Naive B cell (primary cell): ENCODE measurements at regions not wholly inside any gene's neighbourhood (a gene's known extent, or its start where the extent isn't known, plus 50 kb on each side); places are given as distances from the start of the nearest gene placed in this dataset.
"Not testable (repeated sequence)": the region's sequence is repeated elsewhere in the genome, so short reads cannot be mapped to it uniquely, and the experiment has no call there.

Source experiments
- ATAC-seq, 2 donors: fragments of 150-1000 bp; cut with Tn5 transposase; 2 replicates each; pipeline ENCODE4 v1.10.0; 2021; ENCODE audit warnings: low read depth in 2 of 2, mild to moderate bottlenecking in 2 of 2, moderate library complexity in 2 of 2
- DNase-seq: peaks from one replicate; pipeline ENCODE4 v3.0.0; 2022
- H3K27ac Mint-ChIP-seq, 6 donors: one replicate each; pipeline ENCODE4 v1.8.0; 2020 to 2022; ENCODE audit warnings: mild to moderate bottlenecking in 6 of 6, mixed read lengths in 6 of 6, moderate library complexity in 5 of 6, inconsistent platforms in 2 of 6
- H3K27me3 Mint-ChIP-seq, 3 donors: one replicate each; pipeline ENCODE4 v1.8.0; 2021 to 2022; ENCODE audit warnings: mixed read lengths in 3 of 3, mild to moderate bottlenecking in 1 of 3
- H3K36me3 Mint-ChIP-seq, 2 donors: one replicate each; pipeline ENCODE4 v1.8.0; 2020 to 2022; ENCODE audit warnings: mixed read lengths in 2 of 2, inconsistent platforms in 1 of 2, mild to moderate bottlenecking in 1 of 2
- H3K4me1 Mint-ChIP-seq, 3 donors: one replicate each; pipeline ENCODE4 v1.8.0; 2020 to 2022; ENCODE audit warnings: mixed read lengths in 3 of 3, inconsistent platforms in 1 of 3, mild to moderate bottlenecking in 1 of 3, moderate library complexity in 1 of 3
- H3K4me3 Mint-ChIP-seq, 8 donors: one replicate each; pipeline ENCODE4 v1.8.0; 2020 to 2022; ENCODE audit warnings: mild to moderate bottlenecking in 8 of 8, mixed read lengths in 8 of 8, moderate library complexity in 8 of 8, inconsistent platforms in 2 of 8
- H3K9me3 Mint-ChIP-seq, 7 donors: one replicate each; pipeline ENCODE4 v1.8.0; 2020 to 2022; ENCODE audit warnings: mixed read lengths in 7 of 7, mild to moderate bottlenecking in 5 of 7, inconsistent platforms in 2 of 7, moderate library complexity in 1 of 7

DNA sequence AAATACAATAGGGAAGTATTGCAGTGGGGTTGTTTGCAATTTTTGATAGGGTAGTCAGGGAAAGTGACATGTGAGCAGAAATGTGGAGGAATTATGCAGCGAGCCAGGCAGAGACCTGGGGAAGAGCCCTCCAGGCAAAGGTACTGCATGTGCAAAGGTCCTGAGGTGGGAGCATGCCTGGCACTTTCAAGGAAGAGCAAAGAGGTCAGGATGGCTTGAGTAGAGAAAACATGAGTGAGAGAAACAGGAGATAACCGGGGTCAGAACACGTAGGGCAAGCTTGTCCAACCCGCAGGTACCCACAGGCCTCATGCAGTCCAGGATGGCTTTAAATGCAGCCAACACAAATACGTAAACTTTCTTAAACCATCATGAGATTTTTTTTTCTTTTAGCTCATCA is 71.0 kb downstream of the COQ2 start:
- ATAC-seq (no peak), DNase-seq (no peak)
- peaks cover 2 to 14% (median 6%) of the 10 kb centered on the region in 7 donors for H3K9me3 Mint-ChIP-seq
- H3K36me3 Mint-ChIP-seq, result peaks cover 4 to 22% of the 10 kb centered on the region in 2 donors
- peaks cover 62 to 94% (median 76%) of the 10 kb centered on the region in 3 donors for H3K4me1 Mint-ChIP-seq
- H3K27ac Mint-ChIP-seq, result peak overlapping the region; percentile 43 to 98 (median 74)
- H3K27me3 Mint-ChIP-seq, result no peaks in the 10 kb centered on the region
- H3K4me3 Mint-ChIP-seq, result peak overlapping the region in 3 of 8 donors; percentile 30 to 65 (median 54)

GRCh38 chr4:83212041-83212851 is 72.4 kb downstream of the COQ2 start:
- Mint-ChIP-seq H3K4me1 (peaks cover 68 to 88% (median 69%) of the 10 kb centered on the region in 3 donors), H3K36me3 (peaks cover 4 to 22% of the 10 kb centered on the region in 2 donors), H3K4me3 (peak overlapping the region; percentile 16 to 73 (median 66)), H3K27ac (peak overlapping the region; percentile 76 to 98 (median 91)), H3K9me3 (peaks cover 2 to 14% (median 6%) of the 10 kb centered on the region in 7 donors), H3K27me3 (no peaks in the 10 kb centered on the region)
- DNase-seq (peak; percentile 82), ATAC-seq (peak; percentile 91 to 92)

DNA sequence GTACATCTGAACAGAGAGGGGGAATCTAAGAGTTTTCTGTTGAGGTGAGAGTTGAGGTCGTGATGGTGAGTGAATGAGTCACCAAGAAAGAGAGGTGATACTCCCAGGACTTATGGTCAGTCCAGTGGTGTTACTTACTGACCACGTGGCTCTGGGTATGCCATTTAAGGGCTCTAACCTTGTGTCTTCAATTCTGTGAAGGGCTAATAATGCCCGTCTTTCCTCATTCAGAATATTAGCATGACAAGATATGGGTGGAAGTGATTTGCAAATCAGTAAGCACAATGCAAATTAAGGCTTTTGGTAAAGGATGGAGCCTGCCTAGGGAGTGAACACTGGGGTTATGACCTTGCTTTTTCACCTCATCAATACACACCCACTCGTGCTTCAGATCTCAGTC is 75.2 kb downstream of the COQ2 start:
- H3K27me3 Mint-ChIP-seq, result no peaks in the 10 kb centered on the region
- H3K36me3 Mint-ChIP-seq, result peaks cover 4 to 22% of the 10 kb centered on the region in 2 donors
- no peak for DNase-seq
- H3K27ac Mint-ChIP-seq, result peak overlapping the region in 3 of 6 donors; percentile 12 to 76 (median 18)
- no peak for ATAC-seq
- peaks cover 47 to 62% (median 48%) of the 10 kb centered on the region in 3 donors for H3K4me1 Mint-ChIP-seq
- peaks cover 2 to 14% (median 6%) of the 10 kb centered on the region in 7 donors for H3K9me3 Mint-ChIP-seq
- peak overlapping the region in 5 of 8 donors; percentile 5 to 80 (median 39) for H3K4me3 Mint-ChIP-seq

- H3K27ac Mint-ChIP-seq, result peak overlapping the region in 3 of 6 donors; percentile 12 to 39 (median 33)
- H3K4me3 Mint-ChIP-seq, result peak overlapping the region in 5 of 8 donors; percentile 5 to 52 (median 11)
- DNase-seq, result no peak
- no peak for ATAC-seq
- peaks cover 2 to 14% (median 6%) of the 10 kb centered on the region in 7 donors for H3K9me3 Mint-ChIP-seq
- peaks cover 44 to 58% (median 47%) of the 10 kb centered on the region in 3 donors for H3K4me1 Mint-ChIP-seq
- H3K36me3 Mint-ChIP-seq, result peaks cover 4 to 20% of the 10 kb centered on the region in 2 donors
- H3K27me3 Mint-ChIP-seq, result no peaks in the 10 kb centered on the region
Measured at GRCh38 chr4:83208371-83209365, 75.9 kb downstream of the COQ2 start.

DNA sequence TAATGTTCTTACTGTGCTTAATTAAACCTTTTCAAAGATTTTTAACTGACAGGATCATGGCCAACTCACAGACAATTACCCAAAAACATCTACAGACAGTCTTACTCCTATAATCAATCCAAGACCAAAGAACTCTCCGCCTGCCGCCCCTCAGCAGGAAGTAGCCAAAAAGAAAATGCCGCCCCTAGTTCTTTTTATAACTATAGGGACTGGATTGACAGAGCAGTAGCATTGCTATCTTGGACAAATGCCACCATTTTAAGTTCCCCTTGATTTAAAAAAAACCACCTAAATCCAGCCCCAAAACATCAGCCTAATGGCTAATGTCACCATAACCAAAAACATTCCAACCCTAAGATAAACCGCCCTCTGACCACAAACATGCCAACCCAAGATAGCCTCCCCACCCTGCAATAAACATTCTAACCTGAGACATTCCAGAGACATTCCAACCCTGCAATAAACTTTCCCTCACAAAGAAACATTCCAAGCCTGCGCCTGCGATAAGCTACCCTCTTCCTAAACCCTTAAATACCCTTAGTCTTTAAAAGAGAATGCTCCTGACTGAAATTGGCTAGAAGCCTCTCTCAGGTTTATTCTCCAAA is 77.0 kb downstream of the COQ2 start:
- no peak for DNase-seq
- ATAC-seq, result no peak
- peaks cover 35 to 48% (median 36%) of the 10 kb centered on the region in 3 donors for H3K4me1 Mint-ChIP-seq
- peaks cover 0 to 7% (median under 1%) of the 10 kb centered on the region in 7 donors for H3K9me3 Mint-ChIP-seq
- H3K4me3 Mint-ChIP-seq, result no peak overlapping the region
- no peak overlapping the region for H3K27ac Mint-ChIP-seq
- no peaks in the 10 kb centered on the region for H3K27me3 Mint-ChIP-seq
- H3K36me3 Mint-ChIP-seq, result peaks cover 1 to 10% of the 10 kb centered on the region in 2 donors

GRCh38 chr4:83205760-83206159 is 78.8 kb downstream of the COQ2 start:
- Mint-ChIP-seq H3K4me3 (no peak overlapping the region), H3K9me3 (peaks cover 0 to 6% (median 0%) of the 10 kb centered on the region in 7 donors), H3K36me3 (peaks cover 0 to 7% of the 10 kb centered on the region in 2 donors), H3K27me3 (no peaks in the 10 kb centered on the region), H3K27ac (no peak overlapping the region), H3K4me1 (peaks cover 23 to 29% (median 23%) of the 10 kb centered on the region in 3 donors)
- ATAC-seq (no peak), DNase-seq (no peak)

DNA sequence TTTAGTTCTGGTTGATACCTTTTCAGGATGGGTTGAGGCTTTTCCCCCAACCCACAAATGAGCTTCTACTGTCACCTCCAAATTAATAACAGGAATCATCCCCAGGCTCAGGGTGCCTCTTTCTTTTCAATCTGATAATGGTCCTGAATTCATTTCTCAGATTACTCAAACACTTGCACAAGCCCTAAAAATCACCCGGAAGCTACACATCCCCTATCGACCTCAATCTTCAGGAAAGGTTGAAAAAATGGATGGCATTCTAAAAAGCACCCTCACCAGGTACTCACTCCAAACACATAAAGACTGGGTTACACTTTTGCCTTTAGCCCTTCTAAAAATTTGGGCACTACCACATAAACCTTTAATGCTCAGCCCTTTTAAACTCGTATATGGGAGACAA is 79.9 kb downstream of the COQ2 start:
- Mint-ChIP-seq H3K4me1 (peaks cover 17 to 19% (median 18%) of the 10 kb centered on the region in 3 donors), H3K36me3 (peaks cover 0 to 7% of the 10 kb centered on the region in 2 donors), H3K27ac (no peak overlapping the region), H3K27me3 (no peaks in the 10 kb centered on the region), H3K4me3 (no peak overlapping the region), H3K9me3 (peaks cover 0 to 6% (median 0%) of the 10 kb centered on the region in 7 donors)
- no peak for DNase-seq
- no peak for ATAC-seq

DNA sequence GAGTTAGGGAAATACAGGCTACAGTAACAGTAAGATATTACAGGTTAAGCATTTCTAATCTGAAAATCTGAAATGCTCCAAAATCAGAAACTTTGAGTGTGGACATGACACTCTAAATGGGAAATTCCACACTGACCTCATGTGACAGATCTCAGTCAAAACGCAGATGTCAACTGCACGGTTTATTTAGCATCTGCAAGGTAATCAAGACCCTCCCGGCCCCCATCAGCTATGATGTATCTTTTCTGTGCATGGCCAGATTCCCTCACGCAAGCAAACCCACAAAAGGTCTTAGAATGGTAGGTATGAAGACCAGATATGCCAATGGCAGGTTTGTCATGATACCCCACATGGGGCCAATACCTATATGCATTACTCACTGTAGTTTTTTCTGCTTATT is 82.8 kb downstream of the COQ2 start:
- Mint-ChIP-seq H3K4me3 (no peak overlapping the region), H3K36me3 (no peaks in the 10 kb centered on the region), H3K9me3 (peaks cover 0 to 2% (median 0%) of the 10 kb centered on the region in 7 donors), H3K27ac (no peak overlapping the region), H3K4me1 (peaks cover 13 to 21% (median 17%) of the 10 kb centered on the region in 3 donors), H3K27me3 (no peaks in the 10 kb centered on the region)
- DNase-seq, result no peak
- ATAC-seq, result no peak

DNA sequence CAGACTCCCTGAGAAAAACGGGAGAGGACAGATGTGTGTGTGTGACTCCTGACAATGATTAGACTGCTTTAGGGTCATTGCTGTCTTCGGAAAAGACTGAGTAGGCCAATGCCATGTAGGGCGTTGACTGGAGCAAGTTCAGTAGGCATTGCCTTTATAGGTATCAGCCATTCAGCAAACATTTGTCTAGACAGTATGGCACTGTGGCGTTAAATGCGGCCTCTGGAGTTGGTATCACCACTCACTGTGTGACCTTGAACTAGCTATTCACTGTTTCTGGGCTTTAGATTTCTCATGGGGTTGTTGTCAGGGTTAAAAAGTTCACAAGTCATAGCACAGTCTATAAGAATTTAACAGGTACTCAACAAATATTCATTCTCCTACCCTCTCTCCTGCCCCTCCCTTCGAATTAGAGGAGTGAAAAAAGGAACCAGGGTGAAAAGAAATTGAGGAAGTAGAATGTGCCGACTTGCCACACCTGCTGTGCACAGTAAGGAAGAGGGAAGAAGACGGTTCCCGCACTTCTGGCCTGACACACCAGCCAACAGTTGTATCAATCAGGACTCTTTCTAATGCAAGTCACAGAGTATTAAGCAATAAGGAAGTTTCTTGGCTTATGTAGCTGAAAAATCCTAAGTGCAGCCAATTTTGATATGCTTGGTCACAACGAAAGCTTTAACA is 83.2 kb upstream of the PLAC8 start:
- H3K4me1 Mint-ChIP-seq, result peaks cover 28 to 47% (median 44%) of the 10 kb centered on the region in 3 donors
- H3K4me3 Mint-ChIP-seq, result peak overlapping the region in 7 of 8 donors; percentile 29 to 81 (median 50)
- peak; percentile 70 for DNase-seq
- no peaks in the 10 kb centered on the region for H3K27me3 Mint-ChIP-seq
- no peaks in the 10 kb centered on the region for H3K36me3 Mint-ChIP-seq
- H3K27ac Mint-ChIP-seq, result peak overlapping the region in 5 of 6 donors; percentile 25 to 96 (median 80)
- ATAC-seq, result peak; percentile 96 to 98
- peaks cover 0 to 5% (median 0%) of the 10 kb centered on the region in 7 donors for H3K9me3 Mint-ChIP-seq

- H3K27ac Mint-ChIP-seq, result peak overlapping the region; percentile 33 to 96 (median 82)
- DNase-seq (no peak), ATAC-seq (no peak)
- no peaks in the 10 kb centered on the region for H3K27me3 Mint-ChIP-seq
- H3K9me3 Mint-ChIP-seq, result peaks cover 0 to 5% (median 0%) of the 10 kb centered on the region in 7 donors
- H3K4me3 Mint-ChIP-seq, result peak overlapping the region in 6 of 8 donors; percentile 28 to 81 (median 68)
- H3K36me3 Mint-ChIP-seq, result no peaks in the 10 kb centered on the region
- H3K4me1 Mint-ChIP-seq, result peaks cover 28 to 52% (median 48%) of the 10 kb centered on the region in 3 donors
Measured at GRCh38 chr4:83196921-83197320, 82.4 kb upstream of the PLAC8 start.

- ATAC-seq (no peak), DNase-seq (no peak)
- peak overlapping the region in 1 of 8 donors; percentile 16 for H3K4me3 Mint-ChIP-seq
- no peaks in the 10 kb centered on the region for H3K36me3 Mint-ChIP-seq
- peaks cover 36 to 60% (median 59%) of the 10 kb centered on the region in 3 donors for H3K4me1 Mint-ChIP-seq
- H3K27me3 Mint-ChIP-seq, result no peaks in the 10 kb centered on the region
- H3K9me3 Mint-ChIP-seq, result peaks cover 0 to 5% (median 0%) of the 10 kb centered on the region in 7 donors
- H3K27ac Mint-ChIP-seq, result peak overlapping the region in 1 of 6 donors; percentile 37
Measured at GRCh38 chr4:83195269-83195668, 80.7 kb upstream of the PLAC8 start.

DNA sequence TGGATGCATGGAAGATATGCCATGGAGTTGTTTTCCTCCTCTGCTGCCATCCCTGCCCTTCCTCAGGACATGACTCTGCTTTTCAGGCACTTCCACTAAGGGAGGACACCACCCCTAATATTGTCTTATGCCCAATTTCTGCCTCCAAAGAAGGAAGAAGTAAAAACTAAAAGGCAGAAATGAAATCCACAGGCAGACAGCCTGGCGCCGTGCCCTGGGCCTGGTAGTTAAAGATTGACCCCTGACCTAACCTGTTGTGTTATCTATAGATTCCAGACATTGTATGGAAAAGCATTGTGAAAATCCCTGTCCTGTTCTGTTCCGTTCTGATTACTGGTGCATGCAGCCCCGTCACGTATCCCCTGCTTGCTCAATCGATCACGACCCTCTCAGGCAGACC is 80.1 kb upstream of the PLAC8 start:
- not testable (repeated sequence) for H3K27me3 Mint-ChIP-seq, H3K36me3 Mint-ChIP-seq, H3K9me3 Mint-ChIP-seq, DNase-seq, ATAC-seq
- Mint-ChIP-seq H3K4me3 (peak overlapping the region in 2 of 8 donors; percentile 35 to 71), H3K4me1 (peaks cover 36 to 66% (median 62%) of the 10 kb centered on the region in 3 donors), H3K27ac (peak overlapping the region in 4 of 6 donors; percentile 11 to 89 (median 61))
